Upper lobe of left lung (tissue), 4 donors: ENCODE measurements at regions not wholly inside any gene's neighbourhood (a gene's known extent, or its start where the extent isn't known, plus 50 kb on each side); places are given as distances from the start of the nearest gene placed in this dataset.

Experiments used
- EP300 ChIP-seq, 4 donors: sonication (generic); formaldehyde crosslinking; IDR thresholded peaks; one replicate each; pipeline ENCODE4 v1.5.1; 2017; ENCODE audit warnings: antibody characterized with exemption in 4 of 4, control low read depth in 2 of 4
- TF ChIP-seq, protein P1 (sequence below), 6 experiments: fragments of 450-650 bp in 4 of 6; fragments of 200-600 bp in 2 of 6; sonication (generic) in 2 of 6; IDR thresholded peaks; one replicate each; pipeline ENCODE4 v1.5.1; 2016 to 2019; ENCODE audit warnings: antibody characterized with exemption in 6 of 6

GRCh38 chr3:20456511-20456910, 270.5 kb upstream of the SGO1 start:
- TF ChIP-seq, protein P1, sequence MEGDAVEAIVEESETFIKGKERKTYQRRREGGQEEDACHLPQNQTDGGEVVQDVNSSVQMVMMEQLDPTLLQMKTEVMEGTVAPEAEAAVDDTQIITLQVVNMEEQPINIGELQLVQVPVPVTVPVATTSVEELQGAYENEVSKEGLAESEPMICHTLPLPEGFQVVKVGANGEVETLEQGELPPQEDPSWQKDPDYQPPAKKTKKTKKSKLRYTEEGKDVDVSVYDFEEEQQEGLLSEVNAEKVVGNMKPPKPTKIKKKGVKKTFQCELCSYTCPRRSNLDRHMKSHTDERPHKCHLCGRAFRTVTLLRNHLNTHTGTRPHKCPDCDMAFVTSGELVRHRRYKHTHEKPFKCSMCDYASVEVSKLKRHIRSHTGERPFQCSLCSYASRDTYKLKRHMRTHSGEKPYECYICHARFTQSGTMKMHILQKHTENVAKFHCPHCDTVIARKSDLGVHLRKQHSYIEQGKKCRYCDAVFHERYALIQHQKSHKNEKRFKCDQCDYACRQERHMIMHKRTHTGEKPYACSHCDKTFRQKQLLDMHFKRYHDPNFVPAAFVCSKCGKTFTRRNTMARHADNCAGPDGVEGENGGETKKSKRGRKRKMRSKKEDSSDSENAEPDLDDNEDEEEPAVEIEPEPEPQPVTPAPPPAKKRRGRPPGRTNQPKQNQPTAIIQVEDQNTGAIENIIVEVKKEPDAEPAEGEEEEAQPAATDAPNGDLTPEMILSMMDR (IDR thresholded peaks at IDR 0.05), result no peak
- no peak for TF ChIP-seq EP300 (IDR thresholded peaks at IDR 0.05)
